Upper lobe of right lung (tissue), 1 donor: ENCODE measurements at regions not wholly inside any gene's neighbourhood (a gene's known extent, or its start where the extent isn't known, plus 50 kb on each side); places are given as distances from the start of the nearest gene placed in this dataset.

Experiments used
- ATAC-seq: fragments of 200-7000 bp; cut with Tn5 transposase; one replicate; pipeline ENCODE4 v1.9.1; 2020; ENCODE audit warnings: mild to moderate bottlenecking, moderate library complexity
- DNase-seq: peaks from one replicate; pipeline ENCODE4 v3.0.0-alpha.2; 2020
- H3K27ac ChIP-seq: fragments of 200-600 bp; one replicate; pipeline ENCODE4 v1.8.0; 2022
- H3K27me3 ChIP-seq: fragments of 200-600 bp; one replicate; pipeline ENCODE4 v1.8.0; 2022; ENCODE audit warnings: mild to moderate bottlenecking
- H3K36me3 ChIP-seq: fragments of 200-600 bp; one replicate; pipeline ENCODE4 v1.8.0; 2022
- H3K4me1 ChIP-seq: fragments of 200-600 bp; one replicate; pipeline ENCODE4 v1.8.0; 2022
- H3K4me3 ChIP-seq: fragments of 200-600 bp; one replicate; pipeline ENCODE4 v1.8.0; 2022; ENCODE audit warnings: mild to moderate bottlenecking
- H3K9me3 ChIP-seq: fragments of 200-600 bp; one replicate; pipeline ENCODE4 v1.8.0; 2022
- CTCF ChIP-seq: fragments of 200-600 bp; IDR thresholded peaks from one replicate; pipeline ENCODE4 v1.8.0; 2022; ENCODE audit warnings: antibody characterized with exemption
- intact Hi-C: fragments of 100-400 bp; cut with DNase I; formaldehyde crosslinking; loops from one replicate; pipeline ENCODE4 v1.11.0; 2022
- donor health status: DM: no; HTN: yes; CAD: no; lungs with severe emphysema.

- H3K9me3 ChIP-seq, result no peaks in the 10 kb centered on the region
- no peak overlapping the region for H3K4me3 ChIP-seq
- no peaks in the 10 kb centered on the region for H3K27me3 ChIP-seq
- no peak for DNase-seq
- no peaks in the 10 kb centered on the region for H3K4me1 ChIP-seq
- no peak overlapping the region for H3K27ac ChIP-seq
- no peak for ATAC-seq
- no peak for TF ChIP-seq CTCF
- intact Hi-C loops, result no loop called here
- no peaks in the 10 kb centered on the region for H3K36me3 ChIP-seq
These were observed 501.2 kb upstream of the LINC00305 start for GRCh38 chr18:64650068-64650467.

GRCh38 chr18:64645753-64646152 is 496.9 kb upstream of the LINC00305 start:
- Histone ChIP-seq H3K27ac (no peak overlapping the region), H3K27me3 (no peaks in the 10 kb centered on the region), H3K4me3 (no peak overlapping the region), H3K36me3 (no peaks in the 10 kb centered on the region), H3K4me1 (no peaks in the 10 kb centered on the region), H3K9me3 (no peaks in the 10 kb centered on the region)
- DNase-seq (no peak), ATAC-seq (peak; percentile 38)
- no peak for TF ChIP-seq CTCF
- intact Hi-C loops, result no loop called here

- H3K27me3 ChIP-seq, result no peaks in the 10 kb centered on the region
- no peaks in the 10 kb centered on the region for H3K4me1 ChIP-seq
- no peaks in the 10 kb centered on the region for H3K36me3 ChIP-seq
- no peak for TF ChIP-seq CTCF
- H3K9me3 ChIP-seq, result no peaks in the 10 kb centered on the region
- intact Hi-C loops, result no loop called here
- H3K27ac ChIP-seq, result no peak overlapping the region
- H3K4me3 ChIP-seq, result no peak overlapping the region
- no peak for DNase-seq
- no peak for ATAC-seq
These were observed 490.6 kb upstream of the LINC00305 start for GRCh38 chr18:64639536-64639935.

GRCh38 chr18:64620971-64621560 is 472.2 kb upstream of the LINC00305 start:
- no peaks in the 10 kb centered on the region for H3K27me3 ChIP-seq
- no peaks in the 10 kb centered on the region for H3K4me1 ChIP-seq
- no peaks in the 10 kb centered on the region for H3K9me3 ChIP-seq
- TF ChIP-seq CTCF, result no peak
- intact Hi-C loops, result no loop called here
- no peaks in the 10 kb centered on the region for H3K36me3 ChIP-seq
- no peak for DNase-seq
- no peak overlapping the region for H3K4me3 ChIP-seq
- no peak for ATAC-seq
- H3K27ac ChIP-seq, result no peak overlapping the region

- ATAC-seq (no peak), DNase-seq (no peak)
- no peak overlapping the region for H3K27ac ChIP-seq
- H3K4me1 ChIP-seq, result no peaks in the 10 kb centered on the region
- no peak overlapping the region for H3K4me3 ChIP-seq
- H3K9me3 ChIP-seq, result no peaks in the 10 kb centered on the region
- no peaks in the 10 kb centered on the region for H3K27me3 ChIP-seq
- TF ChIP-seq CTCF, result no peak
- no peaks in the 10 kb centered on the region for H3K36me3 ChIP-seq
- intact Hi-C loops, result no loop called here
These were observed 469.5 kb upstream of the LINC00305 start for GRCh38 chr18:64618390-64618789.

- no peak overlapping the region for H3K4me3 ChIP-seq
- no peaks in the 10 kb centered on the region for H3K9me3 ChIP-seq
- no peak overlapping the region for H3K27ac ChIP-seq
- no peaks in the 10 kb centered on the region for H3K4me1 ChIP-seq
- ATAC-seq (no peak), DNase-seq (no peak)
- no peak for TF ChIP-seq CTCF
- H3K27me3 ChIP-seq, result no peaks in the 10 kb centered on the region
- no peaks in the 10 kb centered on the region for H3K36me3 ChIP-seq
- intact Hi-C loops, result no loop called here
These were observed 466.1 kb upstream of the LINC00305 start for GRCh38 chr18:64615021-64615420.
